ENCODE measurements at regions not wholly inside any gene's neighbourhood (a gene's known extent, or its start where the extent isn't known, plus 50 kb on each side); places are given as distances from the start of the nearest gene placed in this dataset.

- Histone ChIP-seq H4K20me1 (ENCODE audit: insufficient read depth, low read depth, low read length) (no peaks in the 10 kb centered on the region), H3K9ac (ENCODE audit: low read length) (no peak overlapping the region), H3K4me1 (ENCODE audit: low read length) (no peaks in the 10 kb centered on the region), H2AFZ (ENCODE audit: low read length) (no peak overlapping the region), H3K4me3 (ENCODE audit: low read length) (no peak overlapping the region), H3K27ac (ENCODE audit: low read length) (no peak overlapping the region), H3K9me3 (ENCODE audit: low read length) (peaks cover 49% of the 10 kb centered on the region), H3K27me3 (ENCODE audit: low read length) (no peaks in the 10 kb centered on the region), H3K36me3 (ENCODE audit: insufficient read depth, low read length) (no peaks in the 10 kb centered on the region), H3K79me2 (ENCODE audit: low read length) (no peaks in the 10 kb centered on the region), H3K9me2 (replicated peaks; ENCODE audit: insufficient read depth, low read length) (no peaks in the 10 kb centered on the region), H3K4me2 (ENCODE audit: low read depth, low read length, poor library complexity, severe bottlenecking) (no peak overlapping the region)
- no peak for DNase-seq
Measured at GRCh38 chr15:46880791-46881190, 836.5 kb upstream of the SEMA6D start.

GRCh38 chr15:46892621-46893160, 824.6 kb upstream of the SEMA6D start:
- no peak overlapping the region for H3K4me2 ChIP-seq (ENCODE audit: low read depth, low read length, poor library complexity, severe bottlenecking)
- no peak for DNase-seq

GRCh38 chr15:46894644-46895043, 822.7 kb upstream of the SEMA6D start:
- Histone ChIP-seq H3K4me1 (ENCODE audit: low read length) (no peaks in the 10 kb centered on the region), H3K4me2 (ENCODE audit: low read depth, low read length, poor library complexity, severe bottlenecking) (no peak overlapping the region), H3K27ac (ENCODE audit: low read length) (no peak overlapping the region), H3K9ac (ENCODE audit: low read length) (no peak overlapping the region), H3K36me3 (ENCODE audit: insufficient read depth, low read length) (no peaks in the 10 kb centered on the region), H3K27me3 (ENCODE audit: low read length) (no peaks in the 10 kb centered on the region), H3K79me2 (ENCODE audit: low read length) (no peaks in the 10 kb centered on the region), H3K9me3 (ENCODE audit: low read length) (peaks cover 43% of the 10 kb centered on the region), H3K9me2 (replicated peaks; ENCODE audit: insufficient read depth, low read length) (no peaks in the 10 kb centered on the region), H3K4me3 (ENCODE audit: low read length) (no peak overlapping the region), H2AFZ (ENCODE audit: low read length) (no peak overlapping the region), H4K20me1 (ENCODE audit: insufficient read depth, low read depth, low read length) (no peaks in the 10 kb centered on the region)
- no peak for DNase-seq

More at GRCh38 chr15:46892621-46893160, 824.6 kb upstream of the SEMA6D start:
- Histone ChIP-seq H3K36me3 (ENCODE audit: insufficient read depth, low read length) (no peaks in the 10 kb centered on the region), H3K9ac (ENCODE audit: low read length) (no peak overlapping the region), H3K27ac (ENCODE audit: low read length) (no peak overlapping the region), H2AFZ (ENCODE audit: low read length) (no peak overlapping the region), H3K9me3 (ENCODE audit: low read length) (peaks cover 35% of the 10 kb centered on the region), H3K9me2 (replicated peaks; ENCODE audit: insufficient read depth, low read length) (no peaks in the 10 kb centered on the region), H4K20me1 (ENCODE audit: insufficient read depth, low read depth, low read length) (no peaks in the 10 kb centered on the region), H3K27me3 (ENCODE audit: low read length) (no peaks in the 10 kb centered on the region), H3K79me2 (ENCODE audit: low read length) (no peaks in the 10 kb centered on the region), H3K4me1 (ENCODE audit: low read length) (no peaks in the 10 kb centered on the region), H3K4me3 (ENCODE audit: low read length) (no peak overlapping the region)

GRCh38 chr15:46897266-46897665, 820.0 kb upstream of the SEMA6D start:
- Histone ChIP-seq H4K20me1 (ENCODE audit: insufficient read depth, low read depth, low read length) (no peaks in the 10 kb centered on the region), H3K9me2 (replicated peaks; ENCODE audit: insufficient read depth, low read length) (no peaks in the 10 kb centered on the region), H3K36me3 (ENCODE audit: insufficient read depth, low read length) (no peaks in the 10 kb centered on the region), H3K4me3 (ENCODE audit: low read length) (no peak overlapping the region), H3K27me3 (ENCODE audit: low read length) (no peaks in the 10 kb centered on the region), H2AFZ (ENCODE audit: low read length) (no peak overlapping the region), H3K79me2 (ENCODE audit: low read length) (no peaks in the 10 kb centered on the region), H3K4me1 (ENCODE audit: low read length) (no peaks in the 10 kb centered on the region), H3K9me3 (ENCODE audit: low read length) (peaks cover 44% of the 10 kb centered on the region), H3K4me2 (ENCODE audit: low read depth, low read length, poor library complexity, severe bottlenecking) (no peak overlapping the region), H3K27ac (ENCODE audit: low read length) (no peak overlapping the region), H3K9ac (ENCODE audit: low read length) (no peak overlapping the region)
- no peak for DNase-seq

GRCh38 chr15:46901001-46901400, 816.3 kb upstream of the SEMA6D start:
- Histone ChIP-seq H3K4me2 (ENCODE audit: low read depth, low read length, poor library complexity, severe bottlenecking) (no peak overlapping the region), H3K27ac (ENCODE audit: low read length) (no peak overlapping the region), H3K79me2 (ENCODE audit: low read length) (no peaks in the 10 kb centered on the region), H3K9me2 (replicated peaks; ENCODE audit: insufficient read depth, low read length) (no peaks in the 10 kb centered on the region), H3K9ac (ENCODE audit: low read length) (no peak overlapping the region), H3K27me3 (ENCODE audit: low read length) (no peaks in the 10 kb centered on the region), H4K20me1 (ENCODE audit: insufficient read depth, low read depth, low read length) (no peaks in the 10 kb centered on the region), H2AFZ (ENCODE audit: low read length) (no peak overlapping the region), H3K4me1 (ENCODE audit: low read length) (no peaks in the 10 kb centered on the region), H3K4me3 (ENCODE audit: low read length) (no peak overlapping the region), H3K9me3 (ENCODE audit: low read length) (peaks cover 52% of the 10 kb centered on the region), H3K36me3 (ENCODE audit: insufficient read depth, low read length) (no peaks in the 10 kb centered on the region)
- no peak for DNase-seq

- Histone ChIP-seq H3K9ac (ENCODE audit: low read length) (no peak overlapping the region), H3K9me2 (replicated peaks; ENCODE audit: insufficient read depth, low read length) (no peaks in the 10 kb centered on the region)
Measured at GRCh38 chr15:46917721-46918252, 799.5 kb upstream of the SEMA6D start.

GRCh38 chr15:46918462-46919140, 798.7 kb upstream of the SEMA6D start:
- no peaks in the 10 kb centered on the region for H3K4me1 ChIP-seq (ENCODE audit: low read length)
- no peaks in the 10 kb centered on the region for H3K9me2 ChIP-seq (replicated peaks; ENCODE audit: insufficient read depth, low read length)

More at GRCh38 chr15:46917721-46918252, 799.5 kb upstream of the SEMA6D start:
- Histone ChIP-seq H3K9me3 (ENCODE audit: low read length) (peaks cover 31% of the 10 kb centered on the region), H3K27me3 (ENCODE audit: low read length) (no peaks in the 10 kb centered on the region), H3K36me3 (ENCODE audit: insufficient read depth, low read length) (no peaks in the 10 kb centered on the region), H2AFZ (ENCODE audit: low read length) (no peak overlapping the region), H3K79me2 (ENCODE audit: low read length) (no peaks in the 10 kb centered on the region), H3K4me1 (ENCODE audit: low read length) (no peaks in the 10 kb centered on the region), H3K4me3 (ENCODE audit: low read length) (no peak overlapping the region), H4K20me1 (ENCODE audit: insufficient read depth, low read depth, low read length) (no peaks in the 10 kb centered on the region), H3K4me2 (ENCODE audit: low read depth, low read length, poor library complexity, severe bottlenecking) (no peak overlapping the region), H3K27ac (ENCODE audit: low read length) (no peak overlapping the region)
- no peak for DNase-seq

GRCh38 chr15:46921891-46922290, 795.4 kb upstream of the SEMA6D start:
- no peak overlapping the region for H2AFZ ChIP-seq (ENCODE audit: low read length)
- H4K20me1 ChIP-seq (ENCODE audit: insufficient read depth, low read depth, low read length): no peaks in the 10 kb centered on the region
- DNase-seq: no peak
- no peak overlapping the region for H3K4me2 ChIP-seq (ENCODE audit: low read depth, low read length, poor library complexity, severe bottlenecking)
- H3K27me3 ChIP-seq (ENCODE audit: low read length): no peaks in the 10 kb centered on the region
- no peaks in the 10 kb centered on the region for H3K79me2 ChIP-seq (ENCODE audit: low read length)
- H3K27ac ChIP-seq (ENCODE audit: low read length): no peak overlapping the region
- no peak overlapping the region for H3K9ac ChIP-seq (ENCODE audit: low read length)
- no peak overlapping the region for H3K4me3 ChIP-seq (ENCODE audit: low read length)
- no peaks in the 10 kb centered on the region for H3K36me3 ChIP-seq (ENCODE audit: insufficient read depth, low read length)
- no peaks in the 10 kb centered on the region for H3K4me1 ChIP-seq (ENCODE audit: low read length)
- H3K9me3 ChIP-seq (ENCODE audit: low read length): peaks cover 39% of the 10 kb centered on the region
- no peaks in the 10 kb centered on the region for H3K9me2 ChIP-seq (replicated peaks; ENCODE audit: insufficient read depth, low read length)

More at GRCh38 chr15:46918462-46919140, 798.7 kb upstream of the SEMA6D start:
- no peak overlapping the region for H3K27ac ChIP-seq (ENCODE audit: low read length)
- H3K4me3 ChIP-seq (ENCODE audit: low read length): no peak overlapping the region
- no peak overlapping the region for H3K9ac ChIP-seq (ENCODE audit: low read length)
- H3K27me3 ChIP-seq (ENCODE audit: low read length): no peaks in the 10 kb centered on the region
- H4K20me1 ChIP-seq (ENCODE audit: insufficient read depth, low read depth, low read length): no peaks in the 10 kb centered on the region
- H3K9me3 ChIP-seq (ENCODE audit: low read length): peaks cover 34% of the 10 kb centered on the region
- DNase-seq: no peak
- H3K4me2 ChIP-seq (ENCODE audit: low read depth, low read length, poor library complexity, severe bottlenecking): no peak overlapping the region
- H3K79me2 ChIP-seq (ENCODE audit: low read length): no peaks in the 10 kb centered on the region
- no peaks in the 10 kb centered on the region for H3K36me3 ChIP-seq (ENCODE audit: insufficient read depth, low read length)
- no peak overlapping the region for H2AFZ ChIP-seq (ENCODE audit: low read length)
